Transverse colon (tissue), 4 donors: ENCODE measurements at regions not wholly inside any gene's neighbourhood (a gene's known extent, or its start where the extent isn't known, plus 50 kb on each side); places are given as distances from the start of the nearest gene placed in this dataset.

Experiments
- DNase-seq: peaks from one replicate; pipeline ENCODE4 v3.0.0-alpha.2; 2019
- H3K27ac ChIP-seq, 4 donors: fragments of 200-600 bp; sonication (generic); 2 replicates each; pipeline ENCODE4 v1.5.1; 2016 to 2018; ENCODE audit warnings: inconsistent platforms in 4 of 4
- H3K27me3 ChIP-seq: fragments of 200-600 bp; sonication (generic); 2 replicates; pipeline ENCODE4 v1.5.1; 2017; ENCODE audit warnings: inconsistent platforms
- H3K36me3 ChIP-seq, 4 donors: fragments of 200-600 bp; sonication (generic); 2 replicates each; pipeline ENCODE4 v1.5.1; 2017 to 2019; ENCODE audit warnings: inconsistent platforms in 4 of 4
- H3K4me1 ChIP-seq, 4 donors: fragments of 200-600 bp; sonication (generic); 2 replicates each; pipeline ENCODE4 v1.5.1; 2017 to 2020; ENCODE audit warnings: inconsistent platforms in 4 of 4
- H3K4me3 ChIP-seq, 4 donors: fragments of 200-600 bp; sonication (generic); 1 replicate in 1 of 4; 2 replicates in 3 of 4; pipeline versions ENCODE4 v1.5.1 to v1.6.1; 2017 to 2019; ENCODE audit warnings: inconsistent platforms in 4 of 4
- H3K9me3 ChIP-seq, 2 donors: fragments of 200-600 bp; sonication (generic); 2 replicates each; pipeline ENCODE4 v1.5.1; 2017 to 2019; ENCODE audit warnings: inconsistent platforms in 2 of 2
- EP300 ChIP-seq: sonication (generic); formaldehyde crosslinking; IDR thresholded peaks from one replicate; pipeline ENCODE4 v1.6.1; 2017; ENCODE audit warnings: antibody characterized with exemption, low read depth
- POLR2A ChIP-seq: fragments of 450-650 bp; IDR thresholded peaks from one replicate; pipeline ENCODE4 v1.6.1; 2016; ENCODE audit warnings: antibody characterized with exemption, mild to moderate bottlenecking, moderate library complexity
- POLR2AphosphoS5 ChIP-seq, 3 donors: sonication (generic); formaldehyde crosslinking; IDR thresholded peaks; one replicate each; pipeline ENCODE4 v1.6.1; 2016; ENCODE audit warnings: antibody characterized with exemption in 3 of 3
- WGBS, 2 donors: methylation state at CpG; one replicate each; pipeline ENCODE4 v1.1.5; 2018; ENCODE audit warnings: low coverage in 1 of 2; 5-methylcytosine and 5-hydroxymethylcytosine counted together
- in situ Hi-C, 4 donors: fragments of 200-750 bp; cut with MboI; loops; one replicate each; pipeline versions ENCODE4 v1.15.0 to v1.15.1; 2017; ENCODE audit warnings: low sequenced_read_pairs in 3 of 4, low pct_ligation_motif_present in 1 of 4, low pct_unique_long_range_greater_than_20kb in 1 of 4
- intact Hi-C: fragments of 100-400 bp; cut with DNase I; formaldehyde crosslinking; loops from one replicate; pipeline ENCODE4 v1.15.1; 2023; ENCODE audit warnings: low total_unique reads
- small RNA-seq, 4 donors: library from RNA; depleted of rRNA; stranded (forward); fragments of <200 nt; gene quantifications; one replicate each; pipeline ENCODE3, GENCODE V24; 2016
- TF ChIP-seq, protein P1 (sequence below), 5 experiments: fragments of 200-600 bp in 3 of 5; fragments of 450-650 bp in 2 of 5; sonication (generic) in 3 of 5; IDR thresholded peaks; 1 replicate in 2 of 5; 2 replicates in 3 of 5; pipeline ENCODE4 v1.5.1; 2016 to 2017; ENCODE audit warnings: antibody characterized with exemption in 5 of 5, inconsistent platforms in 3 of 5, mild to moderate bottlenecking in 2 of 5, moderate library complexity in 1 of 5

DNA sequence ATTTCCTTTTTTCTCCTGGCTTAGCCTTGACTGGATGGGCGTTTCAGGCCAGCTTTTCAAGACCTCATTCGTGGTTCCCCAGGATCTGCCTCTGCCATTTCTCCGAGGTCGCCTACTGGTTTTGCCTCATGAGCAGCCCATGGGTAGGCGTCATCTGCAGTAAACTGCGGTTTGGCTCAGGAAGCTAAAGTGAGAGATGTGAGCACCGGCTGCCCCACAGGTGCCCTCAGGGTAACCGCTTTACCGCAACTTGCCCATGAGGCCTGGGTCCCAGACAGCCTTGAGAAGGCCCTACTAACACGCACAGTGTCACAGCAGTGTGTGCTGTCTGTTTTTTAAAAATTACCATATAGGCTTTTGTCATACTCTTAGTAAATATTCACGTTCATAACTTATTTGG, 53.4 kb upstream of the TBXT start:
- no peaks in the 10 kb centered on the region for H3K4me1 ChIP-seq
- no peaks in the 10 kb centered on the region for H3K36me3 ChIP-seq
- WGBS, 2 donors, result 64 to 87% methylated on average over 5 to 11 of the region's 11 CpGs
- intact Hi-C loops, result no loop called here
- TF ChIP-seq POLR2A (no peak), POLR2AphosphoS5 (IDR thresholded peaks at IDR 0.05) (no peak), EP300 (no peak)
- TF ChIP-seq, protein P1, sequence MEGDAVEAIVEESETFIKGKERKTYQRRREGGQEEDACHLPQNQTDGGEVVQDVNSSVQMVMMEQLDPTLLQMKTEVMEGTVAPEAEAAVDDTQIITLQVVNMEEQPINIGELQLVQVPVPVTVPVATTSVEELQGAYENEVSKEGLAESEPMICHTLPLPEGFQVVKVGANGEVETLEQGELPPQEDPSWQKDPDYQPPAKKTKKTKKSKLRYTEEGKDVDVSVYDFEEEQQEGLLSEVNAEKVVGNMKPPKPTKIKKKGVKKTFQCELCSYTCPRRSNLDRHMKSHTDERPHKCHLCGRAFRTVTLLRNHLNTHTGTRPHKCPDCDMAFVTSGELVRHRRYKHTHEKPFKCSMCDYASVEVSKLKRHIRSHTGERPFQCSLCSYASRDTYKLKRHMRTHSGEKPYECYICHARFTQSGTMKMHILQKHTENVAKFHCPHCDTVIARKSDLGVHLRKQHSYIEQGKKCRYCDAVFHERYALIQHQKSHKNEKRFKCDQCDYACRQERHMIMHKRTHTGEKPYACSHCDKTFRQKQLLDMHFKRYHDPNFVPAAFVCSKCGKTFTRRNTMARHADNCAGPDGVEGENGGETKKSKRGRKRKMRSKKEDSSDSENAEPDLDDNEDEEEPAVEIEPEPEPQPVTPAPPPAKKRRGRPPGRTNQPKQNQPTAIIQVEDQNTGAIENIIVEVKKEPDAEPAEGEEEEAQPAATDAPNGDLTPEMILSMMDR (IDR thresholded peaks at IDR 0.05), result no peak
- peaks cover 7% of the 10 kb centered on the region for H3K27me3 ChIP-seq
- H3K4me3 ChIP-seq, result no peak overlapping the region
- H3K27ac ChIP-seq, result no peak overlapping the region
- in situ Hi-C loops, result no loop called here
- DNase-seq, result no peak
- H3K9me3 ChIP-seq, result no peaks in the 10 kb centered on the region

Small RNAs in the stretch of these regions (small RNA-seq; reads per million reads assigned to genes)
- gene AL121956.5, result 0 reads per million in 4 donors
- gene GNG5P1, result 0 reads per million in 4 donors
